GOT3 (cell line): ENCODE measurements at regions not wholly inside any gene's neighbourhood (a gene's known extent, or its start where the extent isn't known, plus 50 kb on each side); places are given as distances from the start of the nearest gene placed in this dataset.

ENCODE experiments used
- DNase-seq: peaks from one replicate; lab custom pipeline; 2025; ENCODE audit warnings: mixed read lengths; lab: John Stamatoyannopoulos, UW

- DNase-seq: no peak
Observed at GRCh38 chr1:221913351-221913892, 171.5 kb upstream of the DUSP10 start.

GRCh38 chr1:221912230-221912629 lies 170.3 kb upstream of the DUSP10 start:
- DNase-seq: no peak

GRCh38 chr1:221911714-221912113 lies 169.8 kb upstream of the DUSP10 start:
- DNase-seq: no peak

GRCh38 chr1:221910222-221910621 lies 168.3 kb upstream of the DUSP10 start:
- no peak for DNase-seq

GRCh38 chr1:221908573-221908972 lies 166.7 kb upstream of the DUSP10 start:
- DNase-seq: no peak

- no peak for DNase-seq
Observed at GRCh38 chr1:221907166-221907932, 165.5 kb upstream of the DUSP10 start.

GRCh38 chr1:221905802-221906201 lies 163.9 kb upstream of the DUSP10 start:
- no peak for DNase-seq

GRCh38 chr1:221904319-221904718 lies 162.4 kb upstream of the DUSP10 start:
- DNase-seq: no peak

- DNase-seq: no peak
Observed at GRCh38 chr1:221903594-221903993, 161.7 kb upstream of the DUSP10 start.

- DNase-seq: no peak
Observed at GRCh38 chr1:221902961-221903360, 161.1 kb upstream of the DUSP10 start.

GRCh38 chr1:221900678-221901077 lies 158.8 kb upstream of the DUSP10 start:
- no peak for DNase-seq

- no peak for DNase-seq
Observed at GRCh38 chr1:221897321-221897721, 155.4 kb upstream of the DUSP10 start.

GRCh38 chr1:221892301-221892830 lies 150.5 kb upstream of the DUSP10 start:
- DNase-seq: no peak

- DNase-seq: no peak
Observed at GRCh38 chr1:221891708-221892107, 149.8 kb upstream of the DUSP10 start.

- no peak for DNase-seq
Observed at GRCh38 chr1:221888801-221889200, 146.9 kb upstream of the DUSP10 start.

GRCh38 chr1:221888218-221888617 lies 146.3 kb upstream of the DUSP10 start:
- DNase-seq: no peak

GRCh38 chr1:221887758-221888157 lies 145.9 kb upstream of the DUSP10 start:
- DNase-seq: no peak

GRCh38 chr1:221887415-221887746 lies 145.5 kb upstream of the DUSP10 start:
- no peak for DNase-seq

- DNase-seq: peak; percentile 57
Observed at GRCh38 chr1:221886743-221887414, 145.0 kb upstream of the DUSP10 start.

GRCh38 chr1:221886311-221886710 lies 144.4 kb upstream of the DUSP10 start:
- DNase-seq: no peak

GRCh38 chr1:221884821-221885220 lies 142.9 kb upstream of the DUSP10 start:
- DNase-seq: no peak

GRCh38 chr1:221881805-221882581 lies 140.1 kb upstream of the DUSP10 start:
- no peak for DNase-seq
